OCI-M2 (cell line): ENCODE measurements at regions not wholly inside any gene's neighbourhood (a gene's known extent, or its start where the extent isn't known, plus 50 kb on each side); places are given as distances from the start of the nearest gene placed in this dataset.
"Not testable (repeated sequence)": the region's sequence is repeated elsewhere in the genome, so short reads cannot be mapped to it uniquely, and the experiment has no call there.

ENCODE experiments used
- DNase-seq: peaks from one replicate; lab custom pipeline; 2025; ENCODE audit not compliant: unreplicated experiment; lab: John Stamatoyannopoulos, UW

- no peak for DNase-seq
Measured at GRCh38 chr3:33919312-33920120, 121.1 kb downstream of the PDCD6IP start.

GRCh38 chr3:33920511-33920910 is 122.1 kb downstream of the PDCD6IP start:
- no peak for DNase-seq

GRCh38 chr3:33921608-33922007 is 123.2 kb downstream of the PDCD6IP start:
- no peak for DNase-seq

- no peak for DNase-seq
Measured at GRCh38 chr3:33926998-33927605, 128.7 kb downstream of the PDCD6IP start.

GRCh38 chr3:33929813-33930212 is 131.4 kb downstream of the PDCD6IP start:
- no peak for DNase-seq

- DNase-seq, result no peak
Measured at GRCh38 chr3:33931512-33931911, 133.1 kb downstream of the PDCD6IP start.

GRCh38 chr3:33932010-33932764 is 133.8 kb downstream of the PDCD6IP start:
- DNase-seq, result no peak

GRCh38 chr3:33936171-33936920 is 137.9 kb downstream of the PDCD6IP start:
- DNase-seq, result no peak

GRCh38 chr3:33936921-33937525 is 138.6 kb downstream of the PDCD6IP start:
- no peak for DNase-seq

GRCh38 chr3:33937628-33938027 is 139.2 kb downstream of the PDCD6IP start:
- no peak for DNase-seq

GRCh38 chr3:33940149-33940548 is 141.7 kb downstream of the PDCD6IP start:
- no peak for DNase-seq

- DNase-seq, result no peak
Measured at GRCh38 chr3:33940736-33941135, 142.3 kb downstream of the PDCD6IP start.

- DNase-seq, result no peak
Measured at GRCh38 chr3:33941804-33942203, 143.4 kb downstream of the PDCD6IP start.

- no peak for DNase-seq
Measured at GRCh38 chr3:33942483-33943150, 144.2 kb downstream of the PDCD6IP start.

- DNase-seq, result no peak
Measured at GRCh38 chr3:33943277-33943676, 144.8 kb downstream of the PDCD6IP start.

GRCh38 chr3:33946612-33947011 is 148.2 kb downstream of the PDCD6IP start:
- not testable (repeated sequence) for DNase-seq

- DNase-seq, result no peak
Measured at GRCh38 chr3:33947272-33948195, 149.1 kb downstream of the PDCD6IP start.

GRCh38 chr3:33949074-33949473 is 150.6 kb downstream of the PDCD6IP start:
- no peak for DNase-seq

- no peak for DNase-seq
Measured at GRCh38 chr3:33954956-33955355, 156.5 kb downstream of the PDCD6IP start.
